Motor neuron (in vitro differentiated cells): ENCODE measurements at regions not wholly inside any gene's neighbourhood (a gene's known extent, or its start where the extent isn't known, plus 50 kb on each side); places are given as distances from the start of the nearest gene placed in this dataset.

Experiments used
- ATAC-seq, 8 experiments: fragments of 200-7000 bp; cut with Tn5 transposase; replicated peaks in 6 of 8; 2 replicates each; pipeline ENCODE4 v1.8.0; 2021; ENCODE audit warnings: mild to moderate bottlenecking in 8 of 8, moderate library complexity in 8 of 8
- H3K27ac ChIP-seq, 2 donors: fragments of 250-450 bp; sonication (Bioruptor Pico); 2 replicates each; pipeline ENCODE4 v1.9.0; 2021; ENCODE audit warnings: antibody characterized with exemption in 2 of 2, mild to moderate bottlenecking in 2 of 2, moderate library complexity in 1 of 2
- H3K4me1 ChIP-seq, 2 donors: fragments of 250-450 bp; sonication (Bioruptor Pico); replicated peaks in 1 of 2; 2 replicates each; pipeline ENCODE4 v1.6.1; 2021; ENCODE audit warnings: antibody characterized with exemption in 2 of 2, mild to moderate bottlenecking in 2 of 2, moderate library complexity in 1 of 2
- H3K4me3 ChIP-seq, 5 donors: fragments of 250-450 bp; sonication (Bioruptor Pico); 2 replicates each; pipeline ENCODE4 v1.9.0; 2021; ENCODE audit warnings: antibody characterized with exemption in 5 of 5, mild to moderate bottlenecking in 5 of 5, moderate library complexity in 4 of 5
- WGBS, 10 experiments: fragments of 450-650 bp; shearing (Covaris generic); methylation state at CpG; one replicate each; pipeline ENCODE4 v1.0.0; 2022; 5-methylcytosine and 5-hydroxymethylcytosine counted together
- in situ Hi-C, 9 experiments: fragments of 400-800 bp; cut with MboI; loops; one replicate each; pipeline ENCODE4 v1.15.0; 2021; ENCODE audit warnings: low sequenced_read_pairs in 9 of 9, low pct_unique_long_range_greater_than_20kb in 2 of 9; ENCODE audit not compliant: unreplicated experiment in 9 of 9

DNA sequence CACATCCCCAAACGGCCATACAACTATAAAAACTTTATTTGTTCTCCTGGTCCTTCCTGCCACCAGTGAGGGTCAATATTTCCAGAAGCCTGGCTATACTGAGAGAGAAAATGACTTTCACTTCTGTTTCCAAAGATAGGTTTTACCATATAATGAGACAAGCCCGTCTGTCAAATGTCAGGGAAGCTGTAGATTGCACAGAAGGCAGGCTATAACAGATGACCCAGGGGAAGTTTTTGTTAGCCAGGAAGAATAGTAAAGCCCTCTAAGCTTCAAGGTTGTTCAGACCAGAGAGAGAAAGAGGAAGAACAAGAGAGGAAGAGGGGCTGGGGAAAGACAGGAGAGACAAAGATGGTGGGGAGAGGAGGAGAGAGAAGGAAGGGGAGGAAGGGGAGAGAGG lies 217.5 kb downstream of the GBA3 start:
- ATAC-seq, result no peak
- H3K4me1 ChIP-seq, result no peaks in the 10 kb centered on the region
- H3K27ac ChIP-seq, result no peak overlapping the region
- in situ Hi-C loops, result no loop called here
- WGBS, 10 experiments, result 0 to 100% (median 50%) methylated on average over 1 to 2 of the region's 2 CpGs; no CpG with 5 or more reads in 1 of the 10 experiments
- no peak overlapping the region for H3K4me3 ChIP-seq

GRCh38 chr4:22906045-22906444 lies 213.3 kb downstream of the GBA3 start:
- H3K4me3 ChIP-seq, result no peak overlapping the region
- ATAC-seq, result peak in 1 of 8 experiments; percentile 84
- H3K4me1 ChIP-seq, result no peaks in the 10 kb centered on the region
- in situ Hi-C loops, result no loop called here
- WGBS, 10 experiments, result 0 to 67% (median 20%) methylated on average over 1 to 2 of the region's 2 CpGs; no CpG with 5 or more reads in 3 of the 10 experiments
- no peak overlapping the region for H3K27ac ChIP-seq

DNA sequence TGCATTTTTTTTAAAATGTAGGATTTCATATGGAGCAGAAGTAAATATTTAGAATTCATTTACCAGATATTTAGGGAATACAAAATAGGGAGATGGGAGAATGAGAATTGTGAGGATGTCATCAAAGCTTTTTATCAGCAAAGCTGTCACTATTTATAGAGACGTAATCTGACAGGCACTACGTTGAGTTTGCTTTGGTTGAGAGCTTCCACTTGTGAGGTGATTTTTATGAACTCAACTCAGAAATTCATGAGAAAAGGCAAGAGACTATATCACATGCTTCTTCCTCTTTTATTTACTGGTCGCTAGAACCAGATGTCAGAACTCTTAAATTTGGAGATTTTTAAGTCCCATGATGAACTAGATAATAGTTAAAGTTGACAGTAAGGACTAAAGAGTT lies 211.2 kb downstream of the GBA3 start:
- no peak for ATAC-seq
- Histone ChIP-seq H3K4me1 (no peaks in the 10 kb centered on the region), H3K27ac (no peak overlapping the region), H3K4me3 (no peak overlapping the region)
- 46 to 84% (median 81%) methylated on average over 1 to 3 of the region's 3 CpGs; no CpG with 5 or more reads in 1 of the 10 experiments for WGBS, 10 experiments
- in situ Hi-C loops, result no loop called here

- in situ Hi-C loops, result no loop called here
- WGBS, 10 experiments, result 0 to 80% (median 50%) methylated on average over 1 of the region's 1 CpG; no CpG with 5 or more reads in 3 of the 10 experiments
- Histone ChIP-seq H3K4me1 (no peaks in the 10 kb centered on the region), H3K4me3 (no peak overlapping the region), H3K27ac (no peak overlapping the region)
- no peak for ATAC-seq
Measured at GRCh38 chr4:22901631-22902030, 208.9 kb downstream of the GBA3 start.

GRCh38 chr4:22900876-22901275 lies 208.1 kb downstream of the GBA3 start:
- 0 to 100% (median 64%) methylated on average over 1 to 2 of the region's 2 CpGs; no CpG with 5 or more reads in 4 of the 10 experiments for WGBS, 10 experiments
- ATAC-seq, result no peak
- H3K4me1 ChIP-seq, result no peaks in the 10 kb centered on the region
- in situ Hi-C loops, result no loop called here
- H3K4me3 ChIP-seq, result no peak overlapping the region
- no peak overlapping the region for H3K27ac ChIP-seq

- in situ Hi-C loops, result no loop called here
- no peak overlapping the region for H3K27ac ChIP-seq
- WGBS, 10 experiments, result 8 to 63% (median 45%) methylated on average over 2 to 6 of the region's 6 CpGs
- no peak overlapping the region for H3K4me3 ChIP-seq
- no peaks in the 10 kb centered on the region for H3K4me1 ChIP-seq
- ATAC-seq, result peak in 2 of 8 experiments; percentile 28 to 57
Measured at GRCh38 chr4:22897520-22898108, 204.9 kb downstream of the GBA3 start.

- Histone ChIP-seq H3K4me1 (no peaks in the 10 kb centered on the region), H3K4me3 (no peak overlapping the region), H3K27ac (no peak overlapping the region)
- 0 to 100% (median 71%) methylated on average over 1 of the region's 1 CpG; no CpG with 5 or more reads in 5 of the 10 experiments for WGBS, 10 experiments
- no peak for ATAC-seq
- in situ Hi-C loops, result no loop called here
Measured at GRCh38 chr4:22895482-22895881, 202.7 kb downstream of the GBA3 start.

DNA sequence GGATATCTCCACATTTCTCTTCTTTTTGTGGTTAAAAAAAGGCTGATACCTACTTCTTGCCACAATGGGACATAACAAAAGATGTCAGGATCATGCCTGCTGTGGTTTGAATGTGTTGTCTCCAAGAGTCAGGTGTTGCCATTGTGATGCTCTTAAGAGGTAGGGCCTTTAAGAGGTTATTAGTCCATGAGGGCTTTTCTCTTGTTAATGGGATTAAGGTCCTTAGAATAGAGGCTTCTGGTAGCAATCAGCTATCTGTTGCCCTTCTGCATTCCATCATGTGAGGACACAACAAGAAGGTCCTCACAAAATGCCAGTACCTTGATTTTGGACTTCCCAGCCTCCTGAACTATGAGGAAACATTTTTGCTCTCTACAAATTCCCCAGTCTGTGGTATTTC lies 191.4 kb downstream of the GBA3 start:
- Histone ChIP-seq H3K4me1 (no peaks in the 10 kb centered on the region), H3K27ac (no peak overlapping the region), H3K4me3 (no peak overlapping the region)
- in situ Hi-C loops, result no loop called here
- no peak for ATAC-seq

DNA sequence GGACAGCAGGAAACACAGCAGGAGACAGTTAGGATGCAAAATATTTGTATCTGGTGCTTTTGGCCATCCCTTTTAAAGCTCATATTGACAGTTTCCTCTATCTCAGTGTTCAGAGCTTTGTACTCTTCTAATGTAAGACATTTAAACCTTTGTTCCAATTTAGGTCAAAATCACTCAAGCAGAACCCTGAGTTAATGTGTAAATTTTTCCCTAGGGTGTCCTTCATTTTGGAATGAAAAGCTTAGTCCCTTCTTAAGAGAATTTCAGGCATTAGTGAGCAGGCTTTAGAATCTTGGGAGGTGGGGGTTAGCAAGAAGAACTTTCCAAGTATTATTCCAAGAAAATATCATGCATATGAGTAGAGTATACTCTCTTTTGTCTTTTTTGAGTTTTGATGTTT lies 188.7 kb downstream of the GBA3 start:
- in situ Hi-C loops, result no loop called here
- H3K27ac ChIP-seq, result no peak overlapping the region
- no peaks in the 10 kb centered on the region for H3K4me1 ChIP-seq
- ATAC-seq, result no peak
- H3K4me3 ChIP-seq, result no peak overlapping the region

DNA sequence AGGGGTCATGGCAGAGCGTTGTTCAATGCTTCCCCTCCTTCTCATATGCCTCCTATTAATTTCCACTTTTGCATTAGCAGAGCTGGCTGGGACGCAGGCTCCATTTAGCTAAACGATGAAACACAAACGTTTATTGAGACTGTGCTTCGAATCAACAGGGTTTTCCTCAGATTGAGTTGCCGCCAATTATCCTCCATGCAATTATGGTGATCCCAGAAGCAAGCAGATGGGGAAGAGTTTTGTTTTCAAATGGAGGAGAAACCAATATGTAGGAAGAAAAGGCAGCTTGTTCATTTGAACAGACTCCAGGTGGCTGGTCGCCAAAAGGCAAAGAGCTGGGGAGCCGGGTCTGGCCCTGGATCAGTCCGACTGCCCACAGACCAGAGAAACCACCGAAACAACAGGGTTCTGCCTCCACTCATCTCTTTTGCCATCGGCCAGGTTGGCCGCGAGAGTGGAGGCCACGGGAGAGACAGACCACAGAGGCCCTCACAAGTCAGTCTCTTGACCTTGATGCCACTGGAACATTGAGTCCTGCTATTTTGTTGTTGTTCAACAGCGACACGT lies 184.8 kb downstream of the GBA3 start:
- WGBS, 10 experiments, result 20 to 100% (median 72%) methylated on average over 2 to 13 of the region's 16 CpGs; no CpG with 5 or more reads in 1 of the 10 experiments
- no peak overlapping the region for H3K27ac ChIP-seq
- in situ Hi-C loops, result no loop called here
- no peak overlapping the region for H3K4me3 ChIP-seq
- H3K4me1 ChIP-seq, result no peaks in the 10 kb centered on the region
- ATAC-seq, result no peak

DNA sequence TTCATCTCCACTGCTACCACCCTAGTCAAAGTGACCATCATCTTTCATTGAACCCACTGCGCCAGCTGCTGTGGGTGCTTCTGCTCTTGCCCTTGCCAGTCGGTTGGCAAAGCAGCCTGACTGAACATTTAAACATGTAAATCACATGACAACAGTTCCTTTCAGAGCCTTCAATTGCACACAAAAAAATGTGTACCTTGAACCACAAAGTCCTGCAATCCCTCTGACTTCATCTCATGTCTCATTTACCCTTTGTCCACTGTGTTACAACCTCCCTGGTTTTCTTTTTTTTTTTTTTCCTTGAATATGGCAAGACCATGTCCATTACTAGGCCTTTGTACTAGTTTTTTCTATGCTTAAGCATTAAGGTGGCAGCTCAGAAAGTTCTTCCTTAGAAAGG lies 183.5 kb downstream of the GBA3 start:
- Histone ChIP-seq H3K27ac (no peak overlapping the region), H3K4me1 (no peaks in the 10 kb centered on the region), H3K4me3 (no peak overlapping the region)
- in situ Hi-C loops, result no loop called here
- no peak for ATAC-seq
- WGBS, 10 experiments, result 40 to 100% (median 60%) methylated on average over 1 to 2 of the region's 2 CpGs; no CpG with 5 or more reads in 3 of the 10 experiments

GRCh38 chr4:22875587-22876257 lies 183.0 kb downstream of the GBA3 start:
- 0 to 89% (median 40%) methylated on average over 1 to 4 of the region's 4 CpGs; no CpG with 5 or more reads in 3 of the 10 experiments for WGBS, 10 experiments
- no peak overlapping the region for H3K4me3 ChIP-seq
- no peaks in the 10 kb centered on the region for H3K4me1 ChIP-seq
- in situ Hi-C loops, result no loop called here
- no peak overlapping the region for H3K27ac ChIP-seq
- no peak for ATAC-seq

DNA sequence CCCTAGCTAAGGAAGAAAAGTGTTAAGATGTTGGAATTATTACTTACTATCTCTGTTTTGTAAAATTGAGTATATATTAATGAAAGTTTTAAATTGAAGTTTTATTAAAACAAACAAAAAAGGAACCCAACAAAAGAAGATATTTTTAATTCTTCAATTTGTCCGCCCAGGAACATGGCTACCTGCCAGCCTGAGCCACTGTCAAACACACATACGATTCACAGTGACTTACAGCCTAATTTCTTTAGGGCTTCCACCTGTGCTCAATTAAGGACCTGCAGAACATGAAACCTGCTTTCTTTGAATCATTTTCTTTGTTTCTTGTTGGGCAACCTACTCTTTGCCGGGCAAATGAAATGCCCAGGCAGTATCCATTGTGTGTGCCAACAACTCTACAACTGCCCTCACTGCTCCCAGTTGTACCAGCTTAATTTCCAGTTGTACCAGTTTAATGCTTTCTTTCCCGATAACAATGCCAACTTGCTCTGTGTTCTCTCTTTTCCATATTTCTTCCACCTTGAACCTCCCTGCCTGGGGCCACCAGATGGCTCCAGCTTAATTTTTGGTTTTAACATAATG lies 181.7 kb downstream of the GBA3 start:
- ATAC-seq, result no peak
- Histone ChIP-seq H3K27ac (no peak overlapping the region), H3K4me3 (no peak overlapping the region), H3K4me1 (no peaks in the 10 kb centered on the region)
- WGBS, 10 experiments, result 5 to 100% (median 78%) methylated on average over 1 to 4 of the region's 4 CpGs
- in situ Hi-C loops, result no loop called here
